CD4-positive, alpha-beta T cell (primary cell): ENCODE measurements at regions not wholly inside any gene's neighbourhood (a gene's known extent, or its start where the extent isn't known, plus 50 kb on each side); places are given as distances from the start of the nearest gene placed in this dataset.

Source experiments
- ATAC-seq: fragments of 200-7000 bp; cut with Tn5 transposase; one replicate; pipeline ENCODE4 v1.10.0; 2022; ENCODE audit warnings: mild to moderate bottlenecking; ENCODE audit not compliant: poor library complexity
- CTCF ChIA-PET: fragments of 350-600 bp; sonication (Branson Sonifier 250); formaldehyde crosslinking; loops from one replicate; lab custom pipeline; 2021; ENCODE audit warnings: antibody characterized with exemption, inconsistent platforms; lab: Charles Lee
- POLR2A ChIA-PET: fragments of 350-600 bp; sonication (Branson Sonifier 250); formaldehyde crosslinking; loops from one replicate; lab custom pipeline; 2021; ENCODE audit warnings: antibody characterized with exemption, inconsistent platforms; lab: Charles Lee
- DNase-seq, 14 experiments: peaks; one replicate each; pipeline ENCODE4 v3.0.0-alpha.2; 2013 to 2020; ENCODE audit warnings: mixed read lengths in 2 of 14
- H3K27ac ChIP-seq, 2 donors: one replicate each; pipeline versions ENCODE4 v1.5.1 to v1.7.0; 2013; ENCODE audit warnings: low read length in 2 of 2, low read depth in 1 of 2, mild to moderate bottlenecking in 1 of 2
- H3K27me3 ChIP-seq, 2 experiments: 1 replicate in 1 of 2; 2 replicates in 1 of 2; pipeline versions ENCODE4 v1.6.1 to v1.7.0; 2013; ENCODE audit warnings: low read length in 2 of 2, control low read depth in 1 of 2, mild to moderate bottlenecking in 1 of 2, moderate library complexity in 1 of 2; ENCODE audit not compliant: insufficient read depth in 2 of 2, control insufficient read depth in 1 of 2
- H3K36me3 ChIP-seq: one replicate; pipeline ENCODE4 v1.6.1; 2013; ENCODE audit warnings: low read length, control low read depth; ENCODE audit not compliant: insufficient read depth
- H3K4me1 ChIP-seq: one replicate; pipeline ENCODE4 v1.6.1; 2013; ENCODE audit warnings: low read length, control low read depth; ENCODE audit not compliant: insufficient read depth
- H3K4me3 ChIP-seq: one replicate; pipeline ENCODE4 v1.5.1; 2013; ENCODE audit warnings: mild to moderate bottlenecking, low read length, moderate library complexity
- H3K9me3 ChIP-seq, 2 experiments: 1 replicate in 1 of 2; 2 replicates in 1 of 2; pipeline versions ENCODE4 v1.6.1 to v1.7.0; 2013; ENCODE audit warnings: low read length in 2 of 2, mild to moderate bottlenecking in 2 of 2, control low read depth in 1 of 2, moderate library complexity in 1 of 2; ENCODE audit not compliant: control insufficient read depth in 1 of 2, insufficient read depth in 1 of 2
- H3K27ac Mint-ChIP-seq: one replicate; pipeline ENCODE4 v1.8.0; 2020; ENCODE audit warnings: mixed read lengths
- H3K27me3 Mint-ChIP-seq: one replicate; pipeline ENCODE4 v1.8.0; 2021; ENCODE audit warnings: mixed read lengths
- H3K36me3 Mint-ChIP-seq: one replicate; pipeline ENCODE4 v1.8.0; 2021; ENCODE audit warnings: low read depth, mixed read lengths
- H3K4me1 Mint-ChIP-seq: one replicate; pipeline ENCODE4 v1.8.0; 2021; ENCODE audit warnings: low read depth, mixed read lengths
- H3K4me3 Mint-ChIP-seq: one replicate; pipeline ENCODE4 v1.8.0; 2020; ENCODE audit warnings: mild to moderate bottlenecking, mixed read lengths
- H3K9me3 Mint-ChIP-seq: one replicate; pipeline ENCODE4 v1.8.0; 2020; ENCODE audit warnings: mixed read lengths
- CTCF ChIP-seq: fragments of 200-600 bp; IDR thresholded peaks from one replicate; pipeline ENCODE4 v1.8.0; 2022; ENCODE audit warnings: antibody characterized with exemption, mild to moderate bottlenecking
- intact Hi-C, 2 experiments: fragments of 100-400 bp; cut with DNase I in 1 of 2; cut with micrococcal nuclease in 1 of 2; formaldehyde crosslinking; loops; one replicate each; pipeline versions ENCODE4 v1.15.1 to v1.9.0; 2023 to 2025; cut with DNase I, micrococcal nuclease

DNA sequence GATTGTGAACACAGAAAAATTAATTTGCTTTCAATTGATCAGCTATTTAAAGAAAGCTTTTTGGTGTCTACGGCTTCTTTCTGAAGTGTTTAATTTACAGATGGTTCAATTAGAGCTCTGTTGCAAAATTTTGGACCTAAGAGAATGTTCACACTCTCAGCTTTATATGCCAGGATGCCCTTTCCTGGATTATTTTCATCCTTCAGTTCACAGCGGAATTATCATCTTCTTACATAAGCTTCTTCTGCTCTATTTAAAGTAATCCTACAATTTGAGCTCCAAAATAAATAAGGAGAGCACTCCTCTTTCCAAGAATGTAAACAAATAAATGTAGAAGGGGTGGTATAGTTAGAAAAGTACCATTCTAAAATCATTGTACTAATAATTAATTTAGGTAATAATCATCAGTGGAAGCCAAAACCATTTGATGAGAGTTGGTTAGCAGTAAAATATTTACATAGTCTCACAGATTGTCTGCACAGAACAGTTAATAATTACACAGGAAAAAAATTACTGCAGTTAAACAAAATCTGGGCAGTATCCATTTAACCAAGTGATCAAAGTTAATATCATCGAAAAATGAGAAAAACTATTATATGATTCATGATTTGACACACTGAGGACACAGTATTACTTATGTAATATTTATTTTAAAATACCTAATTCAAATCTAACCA, 298.0 kb upstream of the TMEM229A start:
- Histone ChIP-seq H3K9me3 (no peaks in the 10 kb centered on the region), H3K4me1 (no peaks in the 10 kb centered on the region), H3K27me3 (no peaks in the 10 kb centered on the region), H3K4me3 (no peak overlapping the region), H3K27ac (no peak overlapping the region), H3K36me3 (no peaks in the 10 kb centered on the region)
- POLR2A ChIA-PET, result no interaction called here
- Mint-ChIP-seq H3K4me1 (no peaks in the 10 kb centered on the region), H3K27ac (no peak overlapping the region), H3K4me3 (no peak overlapping the region), H3K9me3 (peaks cover 4% of the 10 kb centered on the region), H3K27me3 (no peaks in the 10 kb centered on the region), H3K36me3 (no peaks in the 10 kb centered on the region)
- DNase-seq (no peak), ATAC-seq (no peak)
- no peak for TF ChIP-seq CTCF
- CTCF ChIA-PET, result no interaction called here
- intact Hi-C loops, result no loop called here

- Histone ChIP-seq H3K36me3 (no peaks in the 10 kb centered on the region), H3K27me3 (no peaks in the 10 kb centered on the region), H3K4me3 (no peak overlapping the region), H3K27ac (no peak overlapping the region), H3K9me3 (no peaks in the 10 kb centered on the region), H3K4me1 (no peaks in the 10 kb centered on the region)
- no peaks in the 10 kb centered on the region for H3K4me1 Mint-ChIP-seq
- ATAC-seq (no peak), DNase-seq (no peak)
- no peaks in the 10 kb centered on the region for H3K27me3 Mint-ChIP-seq
- H3K36me3 Mint-ChIP-seq, result no peaks in the 10 kb centered on the region
- peaks cover 6% of the 10 kb centered on the region for H3K9me3 Mint-ChIP-seq
- no peak for TF ChIP-seq CTCF
- intact Hi-C loops, result no loop called here
- no peak overlapping the region for H3K4me3 Mint-ChIP-seq
- ChIA-PET CTCF (no interaction called here), POLR2A (no interaction called here)
- no peak overlapping the region for H3K27ac Mint-ChIP-seq
Observed at GRCh38 chr7:124328774-124329173, 295.9 kb upstream of the TMEM229A start.

DNA sequence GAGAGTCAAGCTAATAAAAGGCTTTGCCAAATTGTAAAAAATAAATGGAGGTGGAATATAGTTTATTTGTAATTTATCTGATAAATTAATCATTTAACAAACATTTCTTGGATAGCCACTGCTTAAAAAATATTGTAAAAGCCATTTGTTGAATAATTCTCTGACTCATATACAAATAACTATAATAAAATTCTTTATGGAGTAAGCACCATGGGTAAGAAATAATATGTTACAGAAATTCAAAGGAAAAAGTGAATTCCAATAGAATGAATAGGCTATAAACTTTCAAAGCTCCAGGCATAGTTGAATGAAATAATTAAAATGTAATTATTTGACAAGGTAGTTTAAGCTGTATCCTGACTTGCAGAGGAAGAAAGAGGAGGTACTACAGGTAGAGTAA, 291.4 kb upstream of the TMEM229A start:
- POLR2A ChIA-PET, result no interaction called here
- CTCF ChIA-PET, result no interaction called here
- no peak overlapping the region for H3K4me3 ChIP-seq

More for the DNA sequence above, 291.4 kb upstream of the TMEM229A start:
- H3K9me3 ChIP-seq, result no peaks in the 10 kb centered on the region
- H3K27ac Mint-ChIP-seq, result no peak overlapping the region
- H3K27me3 Mint-ChIP-seq, result no peaks in the 10 kb centered on the region
- H3K27ac ChIP-seq, result no peak overlapping the region
- TF ChIP-seq CTCF, result no peak
- H3K36me3 ChIP-seq, result no peaks in the 10 kb centered on the region
- no peak for ATAC-seq
- no peaks in the 10 kb centered on the region for H3K4me1 ChIP-seq
- no peaks in the 10 kb centered on the region for H3K27me3 ChIP-seq
- no peak overlapping the region for H3K4me3 Mint-ChIP-seq
- intact Hi-C loops, result no loop called here
- H3K9me3 Mint-ChIP-seq, result peaks cover 10% of the 10 kb centered on the region
- H3K4me1 Mint-ChIP-seq, result no peaks in the 10 kb centered on the region
- no peak for DNase-seq
- H3K36me3 Mint-ChIP-seq, result no peaks in the 10 kb centered on the region
